HG03103 (cell line): ENCODE measurements at regions not wholly inside any gene's neighbourhood (a gene's known extent, or its start where the extent isn't known, plus 50 kb on each side); places are given as distances from the start of the nearest gene placed in this dataset.
"Not testable (repeated sequence)": the region's sequence is repeated elsewhere in the genome, so short reads cannot be mapped to it uniquely, and the experiment has no call there.

Source experiments
- ATAC-seq: cut with Tn5 transposase; IDR thresholded peaks from one replicate; pipeline ENCODE4 v1.9.1; 2021; ENCODE audit warnings: low read depth; ENCODE audit not compliant: unreplicated experiment

GRCh38 chr6:134642819-134643218 lies 307.1 kb downstream of the ALDH8A1 start:
- ATAC-seq, result no peak

- no peak for ATAC-seq
These were observed 307.6 kb downstream of the ALDH8A1 start for GRCh38 chr6:134642279-134642678.

GRCh38 chr6:134640975-134641429 lies 308.9 kb downstream of the ALDH8A1 start:
- no peak for ATAC-seq

GRCh38 chr6:134640229-134640628 lies 309.7 kb downstream of the ALDH8A1 start:
- ATAC-seq, result no peak

- ATAC-seq, result no peak
These were observed 312.0 kb downstream of the ALDH8A1 start for GRCh38 chr6:134637847-134638437.

- no peak for ATAC-seq
These were observed 312.6 kb downstream of the ALDH8A1 start for GRCh38 chr6:134637282-134637681.

- ATAC-seq, result no peak
These were observed 313.6 kb downstream of the ALDH8A1 start for GRCh38 chr6:134636186-134636799.

- ATAC-seq, result no peak
These were observed 314.9 kb downstream of the ALDH8A1 start for GRCh38 chr6:134634966-134635365.

- no peak for ATAC-seq
These were observed 315.4 kb downstream of the ALDH8A1 start for GRCh38 chr6:134634466-134634865.

GRCh38 chr6:134632982-134633940 lies 315.3 kb upstream of the SGK1 start:
- not testable (repeated sequence) for ATAC-seq

- no peak for ATAC-seq
These were observed 314.1 kb upstream of the SGK1 start for GRCh38 chr6:134632024-134632423.

- ATAC-seq, result no peak
These were observed 313.5 kb upstream of the SGK1 start for GRCh38 chr6:134631398-134631924.

GRCh38 chr6:134630508-134631121 lies 312.7 kb upstream of the SGK1 start:
- ATAC-seq, result peak; percentile 67

- no peak for ATAC-seq
These were observed 310.2 kb upstream of the SGK1 start for GRCh38 chr6:134628154-134628553.

GRCh38 chr6:134627707-134628106 lies 309.8 kb upstream of the SGK1 start:
- no peak for ATAC-seq

- ATAC-seq, result no peak
These were observed 308.7 kb upstream of the SGK1 start for GRCh38 chr6:134626589-134626988.

GRCh38 chr6:134626086-134626485 lies 308.2 kb upstream of the SGK1 start:
- no peak for ATAC-seq

- ATAC-seq, result no peak
These were observed 306.9 kb upstream of the SGK1 start for GRCh38 chr6:134624781-134625180.

- no peak for ATAC-seq
These were observed 305.5 kb upstream of the SGK1 start for GRCh38 chr6:134623401-134623800.

GRCh38 chr6:134622382-134623173 lies 304.7 kb upstream of the SGK1 start:
- no peak for ATAC-seq
